NCI-H1105 treated with DMSO at 0.1 percent for 48 hours (cell line): ENCODE measurements at regions not wholly inside any gene's neighbourhood (a gene's known extent, or its start where the extent isn't known, plus 50 kb on each side); places are given as distances from the start of the nearest gene placed in this dataset.
"Not testable (repeated sequence)": the region's sequence is repeated elsewhere in the genome, so short reads cannot be mapped to it uniquely, and the experiment has no call there.

Experiments used
- DNase-seq: peaks from one replicate; lab custom pipeline; 2025; lab: John Stamatoyannopoulos, UW

GRCh38 chr11:13782390-13783075 is 114.1 kb downstream of the FAR1 start:
- no peak for DNase-seq

- no peak for DNase-seq
Measured at GRCh38 chr11:13784441-13784840, 116.0 kb downstream of the FAR1 start.

GRCh38 chr11:13784855-13785254 is 116.4 kb downstream of the FAR1 start:
- no peak for DNase-seq

DNA sequence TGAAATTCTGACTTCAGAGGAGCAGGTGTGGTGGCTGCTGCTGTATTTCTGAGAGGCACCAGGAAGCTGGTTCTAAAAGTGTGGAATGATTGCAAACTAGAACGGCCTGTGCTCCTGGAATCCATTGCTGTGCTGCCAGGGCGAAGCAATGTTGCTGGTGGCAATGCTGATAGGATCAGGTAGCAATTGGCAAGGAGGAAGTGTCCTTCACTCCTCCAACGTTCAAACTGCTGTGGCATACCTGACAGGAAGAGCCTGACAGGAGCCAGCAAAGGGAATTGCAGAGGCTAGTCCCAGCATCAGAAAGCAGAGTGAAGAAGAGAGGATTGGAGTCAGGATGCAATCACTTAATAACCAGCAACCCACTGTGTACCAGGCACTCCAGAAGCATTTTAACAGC is 118.2 kb downstream of the FAR1 start:
- no peak for DNase-seq

- not testable (repeated sequence) for DNase-seq
Measured at GRCh38 chr11:13797616-13798015, 129.1 kb downstream of the FAR1 start.

GRCh38 chr11:13800901-13801300 is 132.4 kb downstream of the FAR1 start:
- DNase-seq, result no peak

GRCh38 chr11:13818325-13818724 is 144.2 kb upstream of the SPON1 start:
- DNase-seq, result no peak

DNA sequence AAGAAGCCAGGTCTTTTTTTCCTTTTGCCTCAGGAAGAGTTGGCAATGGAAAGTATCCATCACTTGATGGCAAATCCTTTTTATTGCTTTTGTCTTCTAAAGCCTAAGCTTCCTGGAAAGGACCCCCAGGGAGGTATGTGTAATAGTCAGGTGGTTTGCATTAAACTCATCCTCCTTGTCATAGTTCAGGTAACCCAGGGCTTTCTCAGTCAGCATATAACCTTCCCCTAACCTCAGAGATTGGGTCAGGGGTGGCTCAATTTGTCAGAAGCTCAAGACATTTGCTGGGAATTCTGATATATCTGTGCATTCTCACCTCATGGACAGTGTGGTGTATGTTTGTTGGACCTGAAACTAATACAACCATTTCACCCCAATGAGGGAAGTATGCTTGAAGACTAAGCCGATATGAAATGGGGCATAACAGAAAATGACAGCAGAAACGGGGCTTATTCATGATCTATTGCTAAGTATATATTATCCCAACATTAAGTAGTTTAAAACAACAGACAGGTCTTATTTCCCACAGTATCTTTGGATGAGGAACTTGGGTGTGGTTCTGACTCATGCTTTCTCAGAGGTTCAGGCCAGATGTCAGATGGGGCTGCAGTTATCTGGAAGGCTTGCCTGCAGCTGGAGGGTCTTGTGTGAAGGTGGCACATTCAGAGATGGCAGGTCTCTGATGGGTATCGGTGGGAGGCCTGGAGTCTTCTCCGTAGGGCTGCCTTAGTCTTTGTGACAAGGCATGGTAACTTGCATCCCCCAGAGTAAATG is 135.8 kb upstream of the SPON1 start:
- no peak for DNase-seq

DNA sequence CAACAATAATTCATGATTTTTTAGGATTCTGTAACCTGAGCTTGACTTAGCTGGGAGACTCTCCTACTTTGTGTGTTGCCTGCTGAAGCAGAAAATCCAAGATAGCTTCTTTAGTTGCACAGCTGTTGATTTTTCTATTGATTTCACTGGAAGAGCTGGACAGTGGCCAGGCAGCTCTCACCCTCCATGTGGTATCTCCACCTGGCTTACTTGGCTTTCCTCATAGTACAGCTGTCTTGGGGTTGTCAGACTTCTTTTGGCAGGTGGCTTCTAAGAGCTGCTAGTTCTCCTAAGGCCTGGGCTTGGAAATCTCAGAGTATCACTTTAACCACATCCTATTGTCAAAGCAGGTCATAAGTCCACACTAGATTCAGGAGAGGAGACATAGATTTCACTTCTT is 130.8 kb upstream of the SPON1 start:
- DNase-seq, result peak; percentile 93

DNA sequence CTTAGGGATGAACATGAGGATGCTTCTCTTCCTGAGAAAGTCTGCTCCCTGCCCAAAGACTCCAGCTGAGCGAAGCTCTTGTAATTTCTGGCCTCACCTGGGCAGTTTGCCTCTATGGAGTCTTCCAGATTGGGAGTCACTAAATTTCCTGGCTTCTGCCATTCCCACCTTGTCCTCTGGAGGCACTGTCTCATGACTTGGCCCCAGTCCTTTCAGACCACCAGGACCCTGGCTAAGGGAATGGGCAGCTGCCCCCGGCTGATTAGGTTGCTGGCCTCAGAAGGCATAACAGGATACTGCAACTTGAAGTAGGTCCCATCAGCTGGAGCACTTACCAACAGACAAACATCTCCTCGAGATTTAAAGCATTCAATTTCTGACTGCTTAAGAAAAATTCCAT is 128.1 kb upstream of the SPON1 start:
- no peak for DNase-seq

DNA sequence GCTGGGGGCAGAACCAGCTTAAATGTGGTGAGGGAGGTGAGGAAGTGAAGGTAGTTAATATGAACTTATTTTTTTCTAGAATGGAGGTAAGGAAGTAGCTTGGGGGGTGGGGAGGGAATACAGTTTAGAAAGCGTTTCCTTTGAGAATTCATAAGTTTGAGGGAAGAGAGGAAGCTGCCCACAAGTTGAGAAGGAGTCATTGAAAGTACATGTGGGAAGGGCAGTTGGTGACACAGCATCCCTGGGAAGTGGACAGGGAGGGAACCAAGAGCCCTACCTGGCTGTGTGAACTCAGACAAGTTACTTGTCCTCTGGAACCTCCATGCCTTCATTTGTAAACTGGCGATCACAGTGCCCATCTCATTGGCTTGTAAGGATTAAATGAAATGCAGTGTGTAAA is 125.9 kb upstream of the SPON1 start:
- no peak for DNase-seq

DNA sequence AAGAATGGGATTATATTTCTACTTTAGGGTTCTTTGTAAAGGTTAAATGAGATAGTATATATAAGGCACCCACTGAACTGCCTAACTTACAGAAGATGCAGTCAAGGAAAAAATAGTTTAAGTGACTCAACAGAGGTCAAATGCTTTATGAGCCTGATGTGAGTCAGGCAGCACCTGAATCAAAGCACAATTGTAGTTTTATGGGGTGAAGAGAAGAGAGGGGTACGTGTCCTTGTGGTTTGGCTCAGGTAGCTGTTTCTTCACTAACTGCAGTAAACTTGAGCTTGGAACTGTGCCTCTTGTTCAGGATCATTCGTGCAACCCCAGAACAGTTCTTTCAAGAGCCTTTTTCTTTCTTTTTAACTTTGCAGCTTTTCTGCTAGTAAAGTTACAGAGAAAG is 125.2 kb upstream of the SPON1 start:
- no peak for DNase-seq

- DNase-seq, result no peak
Measured at GRCh38 chr11:13841393-13841792, 121.1 kb upstream of the SPON1 start.

DNA sequence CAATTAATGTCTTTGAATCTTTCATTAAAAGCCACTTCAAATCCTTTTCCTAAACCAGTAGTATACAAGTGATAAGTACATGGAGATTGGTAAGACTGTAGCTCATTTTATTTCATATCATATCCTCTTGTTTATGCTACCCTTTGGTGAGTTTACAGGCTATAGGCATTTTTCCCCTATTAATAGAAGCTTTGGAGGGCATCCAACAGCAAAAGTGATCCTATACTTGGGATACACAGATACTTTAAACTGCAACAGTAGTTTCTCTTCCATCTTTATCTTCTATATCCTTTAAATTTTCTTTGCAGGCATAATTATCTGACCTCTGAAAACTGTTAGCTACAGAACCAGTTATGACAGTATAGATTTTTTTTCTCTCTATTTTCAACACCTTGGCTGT is 114.5 kb upstream of the SPON1 start:
- DNase-seq, result no peak

DNA sequence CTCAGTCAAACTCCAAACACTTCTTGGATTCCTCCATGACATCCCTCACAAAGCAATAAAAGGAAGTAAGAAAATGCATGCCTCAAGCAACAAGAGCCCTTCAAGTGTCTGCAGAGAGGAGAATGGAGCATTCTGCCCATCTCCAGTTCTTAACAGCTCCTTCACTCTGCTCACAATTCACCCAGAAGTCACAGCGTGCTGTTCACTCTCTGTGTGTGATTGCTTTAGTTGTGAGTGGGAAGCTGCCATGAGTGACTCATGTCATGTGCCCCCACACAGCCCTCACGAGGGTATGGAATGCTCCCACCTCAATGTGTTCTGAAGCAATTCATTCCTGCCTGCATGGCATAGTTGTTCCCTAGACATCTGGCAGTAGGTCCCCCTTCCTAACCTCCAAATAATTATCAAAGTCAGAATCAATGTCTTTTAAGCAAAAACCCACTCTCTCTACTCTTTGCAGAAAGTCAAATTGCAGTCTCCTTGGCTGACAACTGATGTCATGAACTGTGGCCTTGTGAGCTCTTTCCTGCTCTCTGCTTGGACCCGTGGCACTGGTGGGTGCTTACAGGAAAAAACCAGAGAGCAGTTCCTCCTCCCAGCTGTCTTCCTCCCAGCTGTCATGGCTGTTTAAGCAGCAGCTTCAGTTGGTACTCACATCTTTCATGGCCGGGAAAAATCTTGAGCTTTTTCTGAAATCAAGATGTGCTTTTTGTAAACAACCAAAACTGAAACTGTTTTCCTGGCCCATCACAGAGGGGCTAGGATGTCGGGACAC is 112.1 kb upstream of the SPON1 start:
- DNase-seq, result no peak

- DNase-seq, result no peak
Measured at GRCh38 chr11:13851691-13852090, 110.8 kb upstream of the SPON1 start.

GRCh38 chr11:13852481-13852880 is 110.0 kb upstream of the SPON1 start:
- DNase-seq, result no peak

DNA sequence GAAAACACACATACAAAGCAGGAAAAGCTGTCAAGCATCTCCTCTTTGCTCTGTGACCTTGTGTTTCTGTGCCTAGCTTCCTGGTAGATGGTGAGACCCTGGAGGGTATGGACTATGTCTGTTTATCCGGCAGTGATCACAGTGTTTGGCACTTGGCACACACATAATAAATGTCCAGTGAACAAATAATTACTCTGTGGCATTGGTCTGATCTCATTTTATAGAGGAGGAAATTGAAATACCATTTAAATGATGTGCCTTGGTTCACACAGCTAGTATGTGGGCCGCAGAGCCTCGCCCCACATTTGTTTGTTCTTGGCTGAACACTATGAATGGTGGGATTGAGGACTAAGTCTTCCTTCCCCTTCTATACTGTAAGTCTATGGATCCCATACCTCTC is 104.7 kb upstream of the SPON1 start:
- no peak for DNase-seq

- DNase-seq, result no peak
Measured at GRCh38 chr11:13859892-13860291, 102.6 kb upstream of the SPON1 start.

GRCh38 chr11:13861411-13861810 is 101.1 kb upstream of the SPON1 start:
- DNase-seq, result no peak

DNA sequence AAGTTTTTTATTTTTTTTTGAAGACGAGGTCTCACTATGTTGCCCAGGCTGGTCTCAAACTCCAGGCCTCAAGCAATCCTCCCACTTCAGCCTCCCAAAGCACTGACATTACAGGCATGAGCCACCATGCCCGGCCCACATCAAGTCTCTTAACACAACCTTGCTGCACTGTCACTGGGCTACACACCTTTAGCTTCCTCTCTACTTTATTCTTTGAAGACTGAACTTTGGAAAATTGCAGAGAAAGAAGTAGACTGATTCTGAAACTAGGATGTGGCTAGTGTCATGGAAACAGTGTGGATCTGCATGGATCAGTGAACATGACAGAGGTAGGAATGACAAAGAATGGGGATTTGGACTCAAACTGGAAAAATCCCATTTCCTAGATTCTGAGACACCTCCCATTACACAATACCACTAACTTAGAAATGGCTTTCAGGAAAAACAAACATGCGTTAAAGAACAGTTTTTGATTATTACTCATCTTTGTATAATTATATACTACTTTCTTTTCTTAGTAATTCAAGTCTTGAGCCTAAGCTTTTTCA is 99.6 kb upstream of the SPON1 start:
- DNase-seq, result no peak

DNA sequence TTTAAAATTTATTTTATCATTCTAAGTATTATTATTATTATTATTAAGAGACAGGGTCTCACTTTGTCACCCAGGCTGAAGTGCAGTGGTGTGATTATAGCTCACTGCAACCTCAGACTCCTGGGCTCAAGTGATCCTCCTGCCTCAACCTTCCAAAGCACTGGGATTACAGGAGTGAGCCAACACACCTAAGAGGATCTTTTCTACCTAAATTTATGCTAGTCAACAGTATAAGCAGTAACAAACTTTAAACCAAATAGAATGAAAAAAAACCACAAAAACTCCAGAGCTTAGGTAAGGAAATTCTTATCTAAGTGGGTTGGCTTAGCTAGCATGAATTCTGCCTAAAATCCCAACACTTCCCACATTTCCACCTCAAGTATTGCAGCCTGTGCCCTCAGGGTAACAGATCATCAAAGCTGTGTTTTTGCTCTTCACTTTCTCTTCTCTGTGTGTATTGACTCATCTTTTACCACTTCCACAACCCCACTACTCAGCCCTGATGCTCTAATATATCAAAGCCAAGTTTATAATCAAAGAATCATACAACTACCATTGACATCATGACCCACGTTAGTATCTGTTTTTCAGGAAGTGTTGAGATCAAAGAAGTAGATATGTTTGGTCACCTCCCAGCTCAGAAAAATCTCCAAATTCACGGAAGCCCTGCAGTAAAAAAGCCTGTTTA is 93.7 kb upstream of the SPON1 start:
- no peak for DNase-seq
